HG03565 (cell line): ENCODE measurements at regions not wholly inside any gene's neighbourhood (a gene's known extent, or its start where the extent isn't known, plus 50 kb on each side); places are given as distances from the start of the nearest gene placed in this dataset.

Experiments used
- ATAC-seq: cut with Tn5 transposase; IDR thresholded peaks from one replicate; pipeline ENCODE4 v1.9.1; 2021; ENCODE audit warnings: mild to moderate bottlenecking, moderate library complexity; ENCODE audit not compliant: unreplicated experiment

DNA sequence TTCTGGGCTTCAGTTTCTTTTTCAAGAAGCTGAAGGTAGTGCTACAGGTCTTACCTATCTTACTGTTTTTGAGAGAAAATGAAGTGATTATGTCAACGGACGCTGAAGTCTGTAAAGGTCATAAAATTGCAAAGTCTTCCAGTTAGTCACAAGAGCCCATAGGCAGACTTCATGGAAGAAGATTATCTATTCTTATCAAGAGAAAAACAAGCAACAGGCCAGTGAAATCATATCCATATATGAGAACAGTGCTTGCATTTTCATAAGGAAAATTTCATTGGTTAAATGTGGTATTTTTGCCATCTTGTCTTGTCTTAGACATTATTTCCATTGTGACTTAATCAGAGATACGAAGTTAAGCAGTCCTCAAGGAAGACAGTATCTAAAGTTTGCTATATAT, 412.7 kb upstream of the SEL1L start:
- no peak for ATAC-seq

DNA sequence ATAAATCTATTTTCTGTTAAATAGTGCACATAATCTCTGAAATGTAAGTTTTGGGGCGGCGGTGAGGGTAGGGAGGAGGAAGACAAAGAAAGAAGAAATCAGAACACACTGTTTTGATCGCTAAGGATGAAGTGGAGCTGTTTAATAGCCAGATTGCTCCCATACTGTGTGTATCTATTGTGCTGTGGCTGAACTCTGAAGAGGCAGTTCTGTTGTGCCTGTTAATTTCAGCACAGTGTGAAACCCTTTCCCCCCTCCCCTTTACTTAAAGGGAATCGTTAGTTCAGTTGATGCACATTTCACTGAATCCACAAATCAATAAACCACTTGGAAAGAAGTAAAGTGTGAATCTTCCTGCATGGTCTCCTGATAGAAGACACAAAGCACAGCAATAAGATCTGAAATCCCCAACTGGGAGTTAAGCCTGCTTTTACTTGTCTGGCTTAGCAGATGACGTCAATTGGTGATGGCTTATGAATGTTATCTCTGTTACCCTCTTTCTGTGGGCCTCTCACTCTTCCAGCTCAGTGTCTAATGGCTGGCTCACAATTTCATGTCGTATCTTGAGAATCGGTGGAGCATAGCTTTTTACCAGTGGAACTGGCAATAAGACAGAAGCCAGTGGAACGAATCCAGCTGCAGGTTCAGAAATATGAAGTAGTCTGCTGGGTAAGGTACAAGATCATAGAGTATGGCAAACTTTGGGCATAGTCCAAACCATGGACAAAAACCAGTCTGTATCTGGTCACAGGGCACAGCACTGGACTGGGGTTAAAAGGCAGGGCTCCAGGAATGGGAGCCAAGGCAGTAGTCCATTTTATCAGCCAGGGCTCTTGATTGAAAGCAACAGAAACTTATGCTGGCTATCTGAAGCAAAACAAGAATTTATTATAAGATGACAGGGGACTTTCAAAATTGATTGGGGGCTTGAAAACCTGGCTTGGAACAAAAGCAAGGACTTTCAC, 413.5 kb upstream of the SEL1L start:
- ATAC-seq = no peak

DNA sequence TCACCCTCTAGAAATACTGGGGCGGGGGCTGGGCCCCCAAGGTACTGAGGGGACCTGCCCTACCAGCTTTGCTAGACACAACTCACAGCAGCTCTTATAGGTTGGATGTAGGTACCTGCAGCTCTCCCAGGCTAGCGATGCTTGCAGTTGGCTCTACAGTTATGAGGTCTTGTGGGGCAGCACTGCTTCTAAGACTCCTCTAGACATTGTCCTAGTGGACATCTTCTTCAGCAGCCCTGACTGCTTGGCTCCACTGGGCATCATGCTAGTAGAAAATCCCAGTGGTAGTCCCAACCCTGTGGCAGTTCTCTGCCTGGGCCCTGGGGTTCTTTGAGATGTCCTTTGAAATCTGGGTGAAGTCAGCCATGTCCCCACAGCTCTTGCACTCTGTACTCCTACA, 419.3 kb upstream of the SEL1L start:
- ATAC-seq = no peak

DNA sequence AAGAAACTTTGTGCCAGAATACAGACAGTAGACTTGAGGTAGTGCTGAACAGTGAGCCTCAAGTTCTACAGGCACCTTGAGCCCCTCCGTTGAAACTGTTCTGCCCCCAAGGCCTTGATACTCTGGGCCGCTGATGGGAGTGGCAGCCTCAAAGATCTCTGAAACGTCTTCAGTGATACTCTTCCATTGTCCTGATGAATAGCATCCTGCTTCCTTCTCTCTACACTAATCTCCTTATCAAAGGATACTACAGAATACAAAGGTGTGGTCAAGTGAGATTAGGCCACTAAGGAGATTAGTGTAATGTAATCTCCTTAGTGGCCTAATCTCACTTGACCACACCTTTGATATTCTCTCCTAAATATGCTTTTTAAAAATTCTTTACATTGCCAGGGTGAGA, 419.8 kb upstream of the SEL1L start:
- ATAC-seq = no peak

DNA sequence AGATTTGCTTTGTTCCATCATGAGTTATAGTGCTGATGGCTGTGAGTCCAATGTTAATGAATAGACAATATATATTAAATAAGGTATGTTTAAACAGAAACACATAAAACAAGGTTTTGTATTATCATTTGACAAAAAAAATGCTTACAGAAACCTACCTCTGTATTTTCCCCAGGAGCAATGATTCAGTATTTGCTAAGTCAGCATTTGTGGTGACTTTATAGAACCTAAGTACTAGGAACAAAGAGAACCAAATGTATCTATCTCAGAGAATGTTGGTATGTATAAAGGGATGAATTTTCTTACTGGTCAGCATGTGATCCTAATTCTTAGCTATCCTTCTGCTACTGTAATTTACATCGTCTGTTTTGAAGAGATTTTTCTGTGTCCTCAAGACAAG, 421.5 kb upstream of the SEL1L start:
- no peak for ATAC-seq

DNA sequence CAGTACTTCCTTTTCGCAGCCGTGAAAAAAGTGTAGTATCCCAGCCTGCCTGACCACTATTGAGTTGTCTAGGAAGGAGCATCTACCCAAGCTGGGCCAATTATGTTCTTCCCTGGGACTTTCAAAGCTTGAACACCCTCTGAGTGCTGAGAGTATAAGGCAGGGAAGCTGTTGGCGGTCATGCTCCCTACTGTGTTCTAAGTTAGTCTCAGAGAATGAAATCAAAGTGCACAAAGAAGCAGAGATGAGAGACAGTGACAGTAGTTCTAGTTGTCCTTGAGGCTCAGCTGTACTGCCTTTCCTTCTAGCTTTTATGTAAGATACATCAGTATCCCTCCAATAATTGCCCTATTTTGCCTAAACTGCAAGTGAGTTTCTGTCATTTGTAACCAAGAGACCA, 427.1 kb upstream of the SEL1L start:
- no peak for ATAC-seq

DNA sequence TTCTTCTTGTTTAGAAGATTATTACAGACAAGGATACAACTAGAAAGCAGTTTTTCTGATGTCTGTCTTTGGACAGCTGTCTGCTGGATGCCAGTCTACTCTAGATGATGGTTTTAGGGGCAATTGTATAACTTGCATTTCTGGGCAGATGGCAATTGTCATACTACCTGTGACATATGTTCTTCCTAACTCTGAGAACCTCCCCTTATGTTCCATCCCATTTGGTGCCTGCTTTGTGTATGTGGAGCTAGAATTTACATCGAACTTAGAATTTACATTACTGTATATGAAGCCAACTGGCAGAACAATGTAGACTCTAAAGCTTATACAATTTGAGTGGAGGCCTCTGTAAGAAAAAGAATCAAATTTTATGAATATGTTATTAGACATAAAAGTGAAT, 430.2 kb upstream of the SEL1L start:
- no peak for ATAC-seq

DNA sequence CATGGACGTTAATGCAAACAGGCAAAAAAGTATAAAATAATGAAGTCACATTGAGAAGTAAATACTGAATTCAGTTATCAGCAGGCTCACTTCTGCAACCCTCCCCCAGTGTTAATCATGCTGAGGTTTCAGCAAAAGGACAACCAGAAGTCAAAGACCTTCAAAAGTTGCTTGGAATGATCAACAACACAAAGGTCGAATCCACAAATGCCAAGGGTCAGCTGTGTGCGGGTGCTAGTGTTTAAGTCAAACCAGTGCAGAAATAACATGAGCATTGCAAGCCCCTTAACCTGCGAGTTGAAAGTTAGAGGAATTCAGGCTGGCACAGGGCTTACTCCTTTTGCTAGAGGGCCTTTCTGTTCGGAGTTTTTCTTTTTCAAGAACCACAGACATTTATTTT, 436.7 kb upstream of the SEL1L start:
- ATAC-seq = no peak

DNA sequence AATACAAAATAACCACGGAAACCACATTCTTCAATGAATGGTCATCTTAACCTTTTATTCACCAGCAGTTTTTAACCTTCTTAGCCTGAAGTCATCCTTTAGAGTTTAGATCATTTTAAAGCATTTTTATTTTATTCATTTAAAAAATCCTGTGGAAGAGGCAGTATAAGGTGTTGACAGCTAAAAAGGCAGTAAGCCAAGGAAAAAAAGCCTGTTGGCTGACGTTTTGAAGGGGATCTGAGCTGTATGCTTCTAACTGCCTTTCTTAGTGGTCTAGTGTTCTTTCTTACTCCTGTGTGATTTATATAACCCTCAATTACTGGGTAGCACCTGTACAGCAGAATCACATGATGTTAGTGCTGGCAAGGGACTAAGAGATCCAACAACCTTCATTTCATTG, 438.3 kb upstream of the SEL1L start:
- ATAC-seq = no peak

DNA sequence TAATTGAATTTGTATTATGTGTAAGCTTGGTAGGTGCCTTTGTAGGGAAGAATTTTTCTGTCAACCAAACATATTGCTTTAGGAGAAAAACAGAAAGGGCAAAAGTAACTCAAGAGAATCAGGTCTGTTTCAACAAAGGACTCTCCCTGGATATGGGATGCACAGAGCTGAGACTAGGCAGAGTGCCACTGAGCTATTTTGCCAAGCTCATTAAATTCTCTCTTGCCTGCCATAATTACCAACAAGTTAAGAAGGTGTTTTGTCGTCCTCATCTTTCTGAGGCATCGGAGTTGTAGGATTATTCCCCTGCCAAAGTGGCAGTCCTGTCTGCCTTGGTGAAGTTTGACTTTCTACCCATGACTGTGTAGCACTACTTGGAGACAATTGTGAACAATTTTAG, 438.9 kb upstream of the SEL1L start:
- ATAC-seq = no peak

DNA sequence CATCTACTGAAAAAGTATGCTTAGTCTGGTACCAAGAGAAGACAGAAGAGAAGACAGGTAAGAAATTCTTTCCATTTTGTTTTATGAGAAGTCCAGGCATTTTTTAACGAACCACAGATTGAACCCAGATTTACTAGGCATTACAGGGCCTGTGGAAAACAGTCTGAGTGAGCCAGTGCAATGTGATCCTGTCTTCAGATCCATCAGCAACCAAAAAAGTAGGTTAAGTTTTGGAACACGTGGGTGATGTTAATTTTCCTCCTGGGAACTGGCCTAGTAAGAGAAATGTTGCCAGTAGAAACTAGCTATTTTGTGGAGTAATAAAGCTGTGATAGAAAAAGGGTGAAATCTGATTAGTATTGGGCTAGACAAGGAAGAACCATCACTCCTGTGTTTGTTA, 440.9 kb upstream of the SEL1L start:
- ATAC-seq = no peak

DNA sequence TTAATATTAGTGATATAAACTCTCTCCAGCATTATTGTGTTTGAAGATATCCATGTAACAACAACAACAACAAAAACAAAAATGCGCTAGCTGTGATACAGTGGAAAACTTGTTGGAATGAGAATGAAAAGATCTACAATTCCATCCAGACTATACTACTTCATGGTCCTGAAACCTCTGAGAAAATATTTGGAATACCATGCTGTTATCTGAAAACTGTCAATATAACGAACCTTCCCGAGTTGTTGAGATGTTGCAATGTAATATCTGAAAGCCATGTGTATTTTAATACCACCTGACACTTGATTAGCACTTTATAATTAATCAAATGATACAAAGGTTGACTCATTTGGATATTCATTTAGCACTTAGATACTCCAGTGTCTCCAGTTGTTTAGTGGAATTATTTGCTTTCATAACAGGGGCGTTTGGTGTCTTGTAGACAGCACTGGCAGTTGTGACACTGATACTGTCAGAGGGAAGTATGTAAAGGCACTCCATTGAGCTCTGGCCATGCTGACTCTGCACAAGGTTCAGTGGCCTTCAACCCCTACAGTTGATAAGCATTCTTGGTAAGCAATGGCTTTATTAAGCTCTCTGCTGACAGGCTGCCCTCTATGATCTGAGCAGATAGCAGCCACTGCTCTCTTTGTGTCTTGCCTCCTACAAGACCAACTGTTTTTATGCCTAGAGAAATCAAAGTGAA, 447.1 kb upstream of the SEL1L start:
- ATAC-seq = no peak

DNA sequence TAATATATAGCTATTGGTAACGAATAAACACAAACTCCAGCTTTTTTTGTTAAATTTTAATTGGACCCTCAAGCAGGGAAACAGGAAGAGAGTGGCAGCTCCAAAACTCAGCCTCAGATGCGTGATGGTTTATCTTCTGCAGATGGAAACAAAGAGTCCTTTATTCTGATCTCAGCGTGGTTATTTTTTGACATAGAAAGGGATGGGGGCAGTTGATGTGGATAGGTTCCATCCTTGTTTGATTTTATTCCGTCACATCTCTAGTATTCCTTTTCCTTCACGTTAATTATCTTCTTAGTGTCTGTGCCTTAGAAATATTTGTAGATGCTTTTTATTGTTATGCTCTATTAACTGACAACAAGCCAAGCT, 447.6 kb upstream of the SEL1L start:
- no peak for ATAC-seq

DNA sequence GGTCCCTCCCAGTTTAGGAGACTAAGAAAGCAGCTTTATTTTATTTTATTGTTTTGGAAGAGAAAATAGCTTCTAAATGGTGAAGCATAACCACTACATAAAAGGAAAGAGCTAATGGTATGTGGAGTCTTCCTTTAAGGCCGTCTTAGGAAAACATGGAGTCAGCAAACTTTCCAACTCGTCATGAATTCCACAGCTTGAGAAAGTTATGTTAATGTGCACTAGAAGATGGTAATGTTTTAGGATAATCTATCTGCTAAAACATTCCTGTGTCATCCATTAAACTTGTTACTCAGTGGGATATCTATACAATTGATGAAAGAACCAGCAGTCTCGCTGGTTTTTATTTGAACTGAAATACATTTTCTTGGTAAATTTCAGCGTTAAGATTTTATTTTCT, 448.4 kb upstream of the SEL1L start:
- ATAC-seq = no peak

DNA sequence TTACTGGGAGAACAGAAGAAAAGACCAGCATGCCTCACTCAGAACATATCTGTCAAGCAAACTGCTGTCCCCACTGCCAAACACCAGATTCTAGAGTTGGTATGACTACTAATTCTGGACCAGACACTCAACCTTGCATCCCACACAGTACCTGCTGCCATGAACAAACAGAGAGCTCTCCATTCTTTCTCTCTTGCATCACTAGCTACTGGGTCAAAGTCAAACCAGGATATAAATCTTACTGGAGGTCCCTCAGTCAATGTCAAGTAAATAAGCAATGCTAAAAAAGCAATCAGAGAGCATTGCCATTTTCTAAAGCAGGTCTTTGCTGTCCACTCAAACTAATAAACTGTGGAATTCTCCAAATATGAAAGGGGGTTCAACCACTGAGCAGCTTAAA, 452.4 kb upstream of the SEL1L start:
- no peak for ATAC-seq

DNA sequence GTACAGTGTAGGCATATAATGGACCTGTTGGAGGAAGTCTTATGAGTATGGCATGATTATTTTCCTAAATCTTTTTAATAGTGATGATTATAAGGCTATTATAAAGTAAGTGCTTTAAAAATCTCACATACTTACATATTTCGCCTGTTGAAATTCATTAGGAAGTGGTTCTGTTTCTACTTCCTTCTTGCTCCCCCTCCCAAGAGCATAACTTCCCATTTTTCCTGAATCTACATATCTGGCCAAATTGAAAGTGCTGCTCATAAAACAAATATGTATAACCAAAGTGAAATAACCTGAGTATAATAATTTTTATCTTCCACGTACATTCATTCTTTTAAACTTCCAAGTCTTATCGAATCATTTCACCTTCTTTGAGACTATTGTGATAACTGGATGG, 455.6 kb upstream of the SEL1L start:
- ATAC-seq = no peak

DNA sequence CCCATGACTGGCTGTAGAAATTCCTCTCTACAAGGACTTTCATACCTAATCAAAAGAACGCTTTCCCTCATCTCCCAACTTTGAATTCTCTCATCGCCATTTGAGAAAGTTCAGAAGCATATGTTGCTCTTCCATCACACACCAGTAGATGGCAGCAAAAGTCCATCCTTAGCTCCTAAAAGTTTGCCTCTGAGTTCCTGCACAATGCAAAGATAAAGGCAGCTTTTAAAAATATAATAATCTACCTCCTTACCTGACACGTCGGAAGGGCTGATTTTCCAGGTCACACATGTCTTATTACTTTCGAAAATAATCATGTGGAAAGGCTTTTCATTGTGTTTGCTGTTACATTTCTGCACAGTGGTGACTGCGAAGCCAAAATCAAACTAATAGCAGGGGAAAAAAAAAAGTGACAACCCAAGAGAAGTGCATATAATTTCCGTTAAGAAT, 456.7 kb upstream of the SEL1L start:
- ATAC-seq = peak; percentile 66

DNA sequence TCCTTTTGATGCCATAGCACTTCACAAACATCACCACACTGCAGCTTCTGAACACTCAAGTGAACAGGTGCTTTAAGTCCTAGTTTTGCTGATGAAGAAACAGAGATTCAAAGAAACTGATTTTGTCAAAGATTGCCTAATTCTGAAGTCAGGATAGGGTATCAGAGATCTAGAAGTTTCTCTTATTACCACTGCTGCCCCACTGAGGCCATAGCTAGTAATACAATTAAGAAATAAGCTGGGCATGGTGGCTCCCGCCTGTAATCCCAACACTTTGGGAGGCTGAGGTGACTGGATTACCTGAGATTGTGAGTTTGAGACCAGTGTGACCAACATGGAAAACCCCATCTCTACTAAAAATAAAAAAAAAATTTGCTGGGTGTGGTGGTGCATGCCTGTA, 458.3 kb upstream of the SEL1L start:
- ATAC-seq = peak; percentile 53

DNA sequence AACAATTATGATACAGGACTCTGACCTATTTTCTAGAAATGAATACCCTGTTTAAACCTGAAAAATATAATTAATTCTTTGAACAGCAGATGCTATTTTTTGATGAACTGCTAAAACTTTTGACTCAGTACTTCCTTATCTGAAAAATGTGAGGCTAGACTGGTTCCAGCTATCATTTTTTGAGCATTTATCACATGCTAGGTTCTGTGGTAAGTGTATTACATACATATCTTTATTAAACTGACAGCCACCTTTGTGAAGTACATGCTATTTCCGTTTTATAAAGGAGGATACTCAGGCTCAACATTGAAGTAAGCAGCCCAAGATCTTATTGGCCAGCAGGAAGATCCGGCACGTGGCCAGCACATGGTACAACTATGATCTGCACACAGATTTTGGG, 459.8 kb upstream of the SEL1L start:
- no peak for ATAC-seq

DNA sequence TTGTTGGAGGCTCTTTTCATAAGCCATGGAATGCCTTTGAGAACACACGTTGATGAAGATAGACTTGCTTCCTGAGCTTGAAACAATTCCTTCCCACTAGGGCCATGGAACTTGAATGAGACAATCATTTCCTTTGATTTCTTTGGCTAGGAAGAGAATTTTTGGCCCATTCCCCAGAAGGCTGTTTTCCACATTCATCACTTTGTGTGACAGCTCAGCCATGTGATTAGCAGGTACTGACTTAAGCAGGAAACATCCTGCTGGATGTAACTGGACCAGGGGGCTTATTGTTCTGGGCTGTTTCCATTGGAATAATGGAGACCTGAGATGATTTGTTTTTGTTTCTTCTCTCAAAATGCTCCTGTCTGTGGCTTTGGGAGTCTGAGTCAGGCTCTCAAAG, 469.8 kb upstream of the SEL1L start:
- ATAC-seq = no peak

DNA sequence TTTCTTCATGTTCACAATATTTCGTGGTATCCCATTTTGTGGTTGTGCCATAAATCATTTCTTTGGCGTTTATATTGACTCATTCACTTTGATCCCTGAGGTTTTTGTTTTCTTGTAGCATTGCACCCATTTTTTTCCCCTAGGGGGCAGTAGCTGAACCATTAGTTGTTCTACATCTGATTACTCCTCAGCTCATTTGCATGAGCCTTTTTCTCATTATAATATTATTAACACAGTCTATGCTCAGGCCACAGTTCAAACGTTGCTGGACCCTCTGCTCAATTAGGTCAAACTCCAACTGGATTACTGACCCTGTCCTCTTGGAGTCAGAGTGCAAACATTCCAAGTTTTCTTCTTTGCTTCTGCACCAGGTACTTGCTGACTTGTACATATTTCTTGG, 475.4 kb upstream of the SEL1L start:
- ATAC-seq = no peak

DNA sequence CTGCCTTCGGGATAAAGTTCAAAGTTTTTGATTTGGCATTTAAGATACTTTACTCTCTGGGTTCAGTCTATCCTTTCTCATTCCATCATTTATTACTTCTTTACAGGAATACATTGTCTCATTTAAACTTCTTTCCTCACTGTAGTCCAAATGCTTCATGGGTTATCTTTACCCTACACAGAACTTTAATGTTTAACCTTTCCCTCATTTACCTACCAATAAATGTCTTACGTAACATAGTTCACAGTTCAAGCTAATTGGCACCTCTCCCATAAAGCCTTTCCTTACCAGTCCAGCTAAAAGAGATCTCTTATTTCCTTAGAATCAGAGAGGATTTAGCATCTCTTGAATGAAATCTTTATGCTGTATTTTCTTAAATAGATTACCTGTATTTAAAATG, 476.3 kb upstream of the SEL1L start:
- no peak for ATAC-seq
